GM19025 (cell line): ENCODE measurements at regions not wholly inside any gene's neighbourhood (a gene's known extent, or its start where the extent isn't known, plus 50 kb on each side); places are given as distances from the start of the nearest gene placed in this dataset.

Experiments
- ATAC-seq: cut with Tn5 transposase; IDR thresholded peaks from one replicate; pipeline ENCODE4 v1.9.1; 2021; ENCODE audit warnings: mild to moderate bottlenecking, low read depth, moderate library complexity; ENCODE audit not compliant: unreplicated experiment

DNA sequence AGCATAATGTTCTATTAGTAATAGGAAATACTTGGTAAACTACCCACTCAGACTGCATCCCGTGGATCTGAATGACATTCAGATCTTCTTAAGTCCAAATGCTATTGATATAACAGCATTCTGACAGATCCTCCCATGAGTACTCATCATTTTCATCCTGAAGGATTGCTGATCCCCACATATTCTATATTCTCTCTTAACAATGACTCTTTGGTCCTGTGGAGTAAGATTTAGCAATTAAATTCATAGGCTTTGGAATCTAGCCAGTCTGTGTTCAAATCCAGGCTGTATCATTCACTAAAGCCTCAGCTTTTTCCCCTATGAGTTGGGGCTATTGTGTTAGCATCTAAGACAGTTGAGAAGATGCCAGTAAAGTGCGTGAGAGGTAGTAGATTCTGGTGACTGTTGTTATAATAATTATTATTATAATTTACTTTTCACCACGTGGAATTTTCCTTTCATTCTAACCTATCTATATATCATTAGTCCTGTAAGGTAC is 591.3 kb upstream of the SYT4 start:
- ATAC-seq: no peak

DNA sequence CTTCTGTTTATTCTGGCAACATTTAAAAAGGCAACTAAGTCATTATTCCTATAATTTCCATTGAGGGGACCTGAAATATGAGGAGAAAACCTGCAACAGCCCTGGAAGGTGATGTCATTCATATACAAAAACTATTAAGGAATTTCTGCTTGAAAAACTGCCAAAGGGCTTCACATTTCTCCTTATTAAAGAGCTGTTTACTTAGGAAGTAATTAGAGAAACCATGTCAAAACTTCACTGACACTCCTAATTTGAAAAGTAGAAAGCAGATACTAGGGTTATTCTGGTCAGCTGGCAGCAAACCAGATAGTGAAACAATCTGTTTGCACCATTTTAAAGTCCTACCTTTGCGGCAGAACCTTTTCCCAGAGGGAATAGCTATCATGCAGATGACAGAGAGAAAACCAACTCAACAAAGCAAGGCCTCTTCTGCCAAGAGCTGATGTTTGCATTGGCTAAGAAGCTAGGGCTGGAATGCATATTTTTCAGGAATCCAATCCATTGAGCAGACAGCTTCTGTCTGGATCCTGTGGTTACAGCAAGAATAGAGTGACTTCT is 592.2 kb upstream of the SYT4 start:
- no peak for ATAC-seq

DNA sequence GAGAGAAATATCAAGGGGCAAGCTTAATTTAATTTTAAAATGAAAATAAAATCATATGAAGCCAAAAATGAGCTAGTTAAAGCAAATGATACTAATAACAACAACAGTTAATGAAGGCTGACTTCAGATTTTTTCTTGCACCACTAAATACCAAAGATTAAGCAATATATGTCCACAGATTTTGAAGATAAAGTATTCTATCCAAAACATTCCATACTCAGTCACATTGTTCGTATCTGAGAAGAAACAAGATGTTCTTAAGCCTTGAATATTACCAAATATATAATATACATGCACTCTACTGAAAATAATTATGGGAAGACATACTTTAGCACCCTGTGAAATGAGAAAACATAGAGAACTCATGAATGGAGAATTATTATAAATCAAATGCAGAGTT is 593.3 kb upstream of the SYT4 start:
- ATAC-seq: no peak

DNA sequence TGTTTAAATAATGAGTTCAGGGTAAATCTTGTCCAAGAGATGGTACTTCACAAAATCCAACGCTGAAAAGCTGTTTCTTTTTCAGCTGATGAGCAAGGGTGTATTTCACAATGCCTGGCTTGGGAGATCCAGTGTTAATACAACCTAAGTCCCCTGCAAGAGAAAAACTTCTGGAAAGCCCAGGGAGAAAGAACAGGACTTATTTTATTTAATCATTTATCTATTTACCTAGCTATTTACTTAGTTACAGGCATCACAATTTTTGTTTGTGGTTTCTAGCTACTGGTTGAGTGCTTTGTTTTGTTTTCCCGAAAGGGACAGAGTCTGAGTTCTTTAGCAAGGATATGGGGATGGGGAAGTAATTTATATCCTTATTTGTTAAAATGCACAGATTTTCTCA is 598.2 kb upstream of the SYT4 start:
- no peak for ATAC-seq

DNA sequence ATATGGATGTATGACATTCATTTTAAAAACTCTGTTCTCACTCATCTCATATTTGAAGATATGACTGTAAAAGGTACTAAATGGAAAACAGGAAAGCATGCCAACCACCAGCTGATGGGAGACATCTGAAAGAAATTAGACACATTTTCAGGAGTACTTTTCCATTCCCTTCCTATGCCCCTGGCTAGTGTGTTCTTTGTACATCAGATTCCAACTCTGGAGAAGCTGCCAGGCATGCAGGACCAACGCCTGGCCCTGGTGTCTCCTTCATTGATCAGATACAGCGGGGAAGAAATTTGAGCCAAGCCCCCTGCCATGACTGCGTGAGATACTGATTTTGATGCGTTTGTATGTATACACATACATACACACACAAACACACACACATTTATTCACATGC is 599.0 kb upstream of the SYT4 start:
- no peak for ATAC-seq

DNA sequence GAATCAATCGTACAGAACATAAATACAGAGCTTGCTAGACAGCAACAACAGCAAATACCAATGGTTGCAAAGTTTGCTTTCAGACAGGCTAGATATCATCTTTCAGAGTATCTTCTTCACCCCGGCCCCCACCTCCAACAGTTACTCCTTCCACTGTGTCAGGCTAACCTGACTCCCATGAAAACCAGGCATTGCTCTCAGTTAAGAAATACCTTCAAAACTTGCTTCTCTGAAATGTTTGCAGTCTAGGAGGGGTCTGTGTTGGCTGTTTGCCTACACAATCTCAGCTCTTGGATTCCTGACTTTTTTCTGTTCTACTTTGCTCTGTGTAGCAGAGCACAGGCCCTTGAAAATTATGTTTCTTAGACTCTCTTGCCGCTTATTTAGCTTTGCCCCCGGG is 599.5 kb upstream of the SYT4 start:
- no peak for ATAC-seq

DNA sequence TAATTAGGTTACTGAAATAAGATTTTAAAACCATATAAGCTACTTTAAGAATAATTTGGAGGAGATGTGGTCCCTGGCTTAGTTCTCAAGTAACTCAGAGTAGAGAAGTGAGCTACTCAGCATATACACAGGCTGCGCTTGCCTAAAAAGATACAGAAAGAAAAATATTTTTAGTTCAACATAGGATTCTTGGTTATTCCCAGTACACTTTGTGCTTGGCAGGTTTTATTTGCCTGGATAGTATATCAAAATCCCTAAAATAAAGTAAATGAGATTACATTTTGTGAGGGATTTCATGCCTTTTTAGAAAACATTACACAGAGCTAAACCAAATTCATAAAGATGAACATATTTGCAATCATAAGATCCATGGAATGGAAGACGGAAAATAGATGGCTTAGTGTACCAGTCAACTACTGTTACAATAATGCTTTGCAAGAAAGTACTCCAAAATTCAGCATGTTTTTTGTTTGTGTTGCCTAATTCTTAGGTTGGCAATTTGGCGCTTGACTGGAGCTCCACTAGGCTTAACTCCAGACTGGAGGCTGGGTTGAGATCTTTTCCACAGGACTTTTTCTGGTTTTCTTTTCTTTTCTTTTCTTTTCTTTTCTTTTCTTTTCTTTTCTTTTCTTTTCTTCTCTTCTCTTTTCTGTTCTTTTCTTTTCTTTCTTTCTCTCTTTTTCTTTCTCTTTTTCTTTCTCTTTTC is 600.5 kb upstream of the SYT4 start:
- no peak for ATAC-seq

DNA sequence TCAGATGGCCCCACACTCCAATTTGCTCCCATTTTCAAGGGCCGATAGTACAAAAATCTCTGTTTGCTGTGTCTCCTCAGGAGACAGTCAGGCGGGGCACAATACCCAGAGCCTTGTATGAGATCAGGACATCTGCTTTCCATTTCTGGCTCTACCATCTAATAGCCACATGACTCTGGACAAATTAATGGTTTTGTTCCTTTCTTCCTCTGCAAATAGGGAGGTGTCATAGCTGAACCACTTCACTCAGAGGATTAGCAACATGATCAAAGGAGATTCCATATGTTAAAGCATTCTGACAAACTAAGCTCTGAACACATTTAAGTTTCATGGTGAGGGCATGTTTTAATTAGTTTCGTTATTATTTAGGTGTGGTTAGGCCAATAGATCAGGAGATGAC is 602.1 kb upstream of the SYT4 start:
- ATAC-seq: no peak

DNA sequence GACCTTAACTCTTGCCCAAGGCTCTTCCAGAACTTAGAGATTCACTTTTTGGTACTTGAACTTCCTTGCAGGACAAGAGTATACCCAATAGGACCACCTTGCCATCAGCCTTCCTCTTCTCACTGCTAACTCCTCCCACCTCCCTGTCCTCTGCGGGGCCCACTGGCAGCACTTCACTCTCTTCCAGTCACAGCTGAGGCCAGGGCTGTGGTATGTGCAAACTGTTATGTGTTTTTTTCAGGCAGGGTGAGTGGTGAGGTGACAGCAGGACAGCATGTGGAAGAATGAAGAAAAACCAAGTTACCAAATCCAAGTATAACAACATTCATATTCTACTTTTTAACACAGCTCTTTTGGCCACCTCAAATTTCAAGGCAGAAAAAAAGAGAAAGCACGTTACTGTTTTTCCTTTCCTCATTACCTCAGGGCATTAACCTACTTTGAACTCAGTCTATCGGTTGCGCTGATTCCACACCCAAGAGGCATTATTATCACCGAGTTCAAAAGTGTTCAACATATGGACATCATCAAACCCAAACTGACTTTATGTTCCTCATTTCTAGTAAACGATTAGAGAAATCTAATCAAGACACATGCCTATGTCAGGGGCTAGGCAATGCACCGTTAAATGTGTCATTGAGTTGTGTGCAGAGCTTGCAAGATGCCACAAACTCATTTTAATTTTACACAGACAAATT is 605.2 kb upstream of the SYT4 start:
- ATAC-seq: no peak

DNA sequence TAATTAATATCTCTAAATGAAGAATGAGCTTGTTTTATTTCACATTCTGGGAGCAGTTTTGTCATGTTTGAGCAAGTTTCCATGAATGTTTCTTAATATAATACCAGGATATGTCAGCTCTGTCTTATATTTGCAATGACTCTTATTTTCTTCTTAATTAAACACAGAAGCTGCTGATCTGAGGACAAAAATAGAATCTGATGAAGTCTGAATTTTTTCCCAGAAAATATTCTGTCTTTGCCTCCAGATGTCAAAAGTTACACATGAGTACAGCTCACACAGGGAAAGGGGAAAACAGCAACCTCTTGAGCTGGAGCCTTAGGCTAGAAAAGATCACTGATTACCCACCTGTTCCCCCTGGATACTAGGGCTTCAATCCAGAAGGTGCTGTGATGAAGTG is 606.6 kb upstream of the SYT4 start:
- no peak for ATAC-seq

DNA sequence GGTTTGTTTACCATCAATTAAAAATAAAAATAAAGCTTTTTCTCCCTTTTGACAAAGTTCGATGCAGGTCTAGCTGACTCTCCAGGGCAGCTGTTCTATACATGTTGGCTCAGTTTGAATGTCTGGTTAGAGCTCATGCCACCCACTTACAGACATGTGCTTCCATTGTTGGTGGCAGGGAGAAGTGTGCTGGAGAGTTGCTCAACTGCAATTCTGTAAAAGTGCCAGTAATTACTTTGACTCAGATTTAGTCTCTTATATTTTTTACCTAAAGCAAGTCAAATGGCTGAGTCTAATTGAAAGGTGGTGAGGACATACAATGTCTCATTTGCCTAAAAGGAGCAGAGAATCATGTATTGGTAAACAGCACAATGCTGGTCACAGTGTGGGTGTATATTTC is 609.1 kb upstream of the SYT4 start:
- ATAC-seq: no peak

DNA sequence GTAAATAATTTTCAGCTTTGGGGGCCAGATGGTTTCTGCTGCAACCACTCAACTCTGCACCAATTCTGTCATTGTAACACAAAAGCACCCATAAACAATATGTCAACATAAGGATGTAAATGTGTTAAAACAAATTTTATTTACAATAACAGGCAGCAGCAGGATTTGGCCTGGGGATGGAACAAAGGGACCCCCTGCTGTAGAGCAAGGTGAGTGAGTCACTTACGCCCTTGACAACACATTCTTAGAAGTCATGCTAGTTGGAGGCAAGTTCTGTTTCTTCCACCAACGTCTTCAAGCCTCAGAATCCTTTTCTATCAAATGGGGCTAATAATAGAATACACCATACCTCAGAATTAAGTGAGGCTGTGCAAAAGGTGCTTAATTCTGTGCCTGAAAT is 610.2 kb upstream of the SYT4 start:
- no peak for ATAC-seq

DNA sequence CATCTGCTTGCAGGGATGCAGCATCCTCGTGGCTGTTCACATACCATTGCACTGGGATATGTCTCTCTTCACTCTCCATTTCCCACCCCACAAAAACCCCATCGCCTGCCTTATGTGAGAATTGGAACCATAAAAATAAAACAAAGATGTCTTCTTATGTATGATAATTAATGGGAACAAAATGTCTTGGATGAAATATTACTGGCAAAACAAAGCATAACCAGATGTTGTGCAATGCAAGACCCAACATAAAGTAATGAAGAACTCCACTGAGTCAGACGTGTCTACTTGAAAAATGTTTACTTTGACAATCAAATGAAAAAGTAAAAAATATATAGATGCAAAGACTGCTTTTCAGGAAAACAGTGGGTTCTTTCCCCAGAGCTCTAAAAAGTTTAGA is 611.3 kb upstream of the SYT4 start:
- no peak for ATAC-seq

DNA sequence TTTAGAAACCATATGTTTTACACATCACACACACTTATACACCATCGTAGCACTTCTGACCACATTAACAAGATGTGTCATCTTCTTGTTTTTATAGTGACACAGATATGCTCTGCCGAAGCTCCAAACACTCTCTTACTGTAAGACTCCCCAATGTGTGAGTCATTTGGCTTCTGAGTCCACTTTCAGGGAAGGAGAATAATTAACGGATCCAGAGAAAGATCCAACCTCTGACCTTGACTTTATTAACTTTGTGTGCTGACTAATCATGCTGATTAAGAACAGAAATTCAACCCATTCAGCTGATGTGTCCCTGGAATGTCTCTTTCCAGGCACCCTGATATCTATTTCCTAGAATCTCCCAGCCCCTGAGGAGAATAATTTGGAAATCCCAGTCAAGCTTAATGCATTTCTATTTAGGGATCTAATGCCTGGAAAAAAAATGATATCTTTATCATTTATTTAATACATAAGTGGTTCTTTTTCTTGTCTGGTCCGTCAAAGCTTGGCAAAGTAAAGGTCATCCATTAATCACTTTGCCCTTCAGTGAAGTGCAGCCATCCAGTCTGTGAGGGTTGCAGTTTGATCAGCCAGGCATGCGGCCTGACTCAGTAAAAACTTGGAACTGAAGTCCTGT is 615.8 kb upstream of the SYT4 start:
- no peak for ATAC-seq

DNA sequence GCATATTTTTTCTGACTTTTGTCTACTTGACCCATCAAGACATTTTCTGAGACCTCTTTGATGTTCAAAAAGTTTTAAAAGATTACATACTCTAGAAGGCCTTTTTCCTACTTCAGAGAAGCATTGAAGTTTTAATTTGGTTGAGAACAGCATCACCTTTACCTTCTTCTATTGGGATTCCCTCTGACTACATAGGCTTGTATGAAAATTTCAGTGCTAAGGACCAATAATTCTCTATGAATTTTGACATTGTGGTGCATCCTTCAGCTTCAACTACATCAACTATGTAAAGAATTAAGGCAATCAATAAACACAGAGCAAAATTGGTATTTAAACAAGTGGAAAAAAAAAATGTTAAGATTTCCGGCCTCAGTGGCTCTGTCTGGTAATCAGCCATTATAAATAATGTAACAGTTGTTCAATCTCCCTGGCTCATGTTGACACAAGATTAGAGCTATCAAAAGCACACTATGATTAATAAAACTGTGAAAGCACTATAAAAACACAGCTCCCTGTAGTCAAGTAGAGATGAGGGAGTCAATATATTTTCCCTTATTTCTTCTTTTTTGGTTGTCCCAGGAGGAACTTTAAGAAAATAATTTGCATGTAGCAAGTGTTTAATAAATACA is 627.0 kb upstream of the SYT4 start:
- ATAC-seq: no peak

DNA sequence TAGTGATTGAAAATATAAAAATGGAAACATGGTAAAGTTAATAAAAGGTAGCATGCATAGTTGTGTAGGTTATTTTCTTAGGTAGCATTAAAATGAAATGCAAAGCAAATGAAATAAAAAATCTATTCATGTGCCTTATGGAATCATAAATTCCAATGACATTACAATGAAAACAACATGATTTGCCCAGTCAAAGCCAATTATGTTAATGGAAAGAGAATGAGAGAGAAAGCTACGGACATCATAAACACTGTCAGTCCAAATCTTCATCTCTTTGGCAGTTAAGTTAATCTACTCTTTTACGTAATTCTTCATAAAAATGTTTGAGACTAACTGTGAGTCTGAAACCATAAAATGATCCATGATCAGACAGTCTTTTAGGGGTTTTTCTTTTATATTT is 636.7 kb upstream of the SYT4 start:
- no peak for ATAC-seq

DNA sequence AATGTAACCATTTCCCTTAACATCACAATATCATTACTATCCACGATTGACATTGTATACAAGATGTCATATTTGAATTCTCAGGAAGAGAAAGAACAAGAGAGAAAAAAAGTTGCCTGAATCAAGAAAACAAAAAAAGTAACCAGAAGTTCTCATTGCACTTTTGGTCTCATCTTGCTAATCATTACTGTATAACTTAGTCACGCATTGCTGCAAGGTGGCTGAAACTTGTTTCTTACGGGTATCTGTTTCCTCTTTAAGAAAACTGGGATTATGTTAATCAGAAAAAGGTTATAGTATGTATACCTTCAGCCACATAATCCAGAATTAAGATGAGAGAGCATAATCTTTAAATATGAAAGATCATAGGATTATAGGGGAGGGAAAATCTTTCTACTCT is 639.7 kb upstream of the SYT4 start:
- ATAC-seq: peak; percentile 40

DNA sequence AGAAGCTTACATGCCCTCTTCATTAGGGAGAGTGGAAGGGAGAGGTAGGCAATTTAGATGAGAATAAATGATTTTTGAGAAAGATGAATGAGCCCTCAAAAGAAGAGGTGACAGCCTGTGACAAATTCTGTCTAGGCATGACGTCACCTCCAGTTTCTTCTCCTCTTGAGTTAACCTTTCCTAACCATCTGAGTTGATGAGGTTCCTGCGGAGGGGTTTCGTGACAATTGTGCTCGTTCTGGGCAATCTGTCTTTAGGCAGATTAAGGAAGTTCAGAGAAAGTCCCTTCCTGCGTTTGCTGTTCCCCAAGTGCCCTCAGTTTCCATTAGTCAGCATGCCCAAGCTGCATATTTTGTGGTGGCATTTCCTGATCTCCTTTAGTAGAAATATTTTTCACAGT is 640.2 kb upstream of the SYT4 start:
- peak; percentile 60 for ATAC-seq

DNA sequence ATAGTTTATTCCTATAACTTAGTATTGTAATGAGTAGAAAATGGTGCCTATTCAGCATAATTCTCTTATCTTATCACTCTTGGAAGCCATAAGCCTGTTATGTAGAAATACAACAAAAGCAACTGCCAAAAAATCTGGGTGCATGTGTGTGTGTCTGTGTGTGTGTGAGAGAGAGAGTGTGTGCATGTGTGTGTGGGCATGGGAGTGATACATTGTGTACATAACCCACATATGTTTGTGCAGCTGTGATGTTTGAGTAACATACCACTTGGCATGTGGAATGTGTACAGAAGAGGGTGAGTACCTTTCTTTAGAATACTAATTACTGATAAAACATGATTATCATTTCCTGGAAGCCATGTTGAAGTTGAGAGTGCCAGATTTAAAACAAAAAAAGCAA is 642.3 kb upstream of the SYT4 start:
- ATAC-seq: no peak

DNA sequence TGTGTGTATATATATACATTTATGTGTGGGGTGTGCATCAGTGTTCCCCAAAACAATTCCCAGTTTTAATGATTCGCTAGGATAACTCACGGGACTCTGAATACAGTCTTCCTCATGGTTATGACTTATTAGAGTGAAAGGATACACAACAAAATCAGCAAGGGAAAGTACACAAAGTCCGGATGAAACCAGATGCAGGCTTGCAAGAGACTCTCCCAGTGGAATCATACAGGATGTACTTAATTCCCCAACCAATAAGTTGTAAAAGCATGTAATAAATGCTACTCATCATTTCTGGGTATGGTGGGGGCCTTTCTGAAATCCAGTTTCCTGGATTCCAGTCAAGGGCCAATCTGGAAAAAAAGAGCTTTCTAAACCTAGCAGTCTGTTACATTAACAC is 654.1 kb upstream of the SYT4 start:
- ATAC-seq: no peak

DNA sequence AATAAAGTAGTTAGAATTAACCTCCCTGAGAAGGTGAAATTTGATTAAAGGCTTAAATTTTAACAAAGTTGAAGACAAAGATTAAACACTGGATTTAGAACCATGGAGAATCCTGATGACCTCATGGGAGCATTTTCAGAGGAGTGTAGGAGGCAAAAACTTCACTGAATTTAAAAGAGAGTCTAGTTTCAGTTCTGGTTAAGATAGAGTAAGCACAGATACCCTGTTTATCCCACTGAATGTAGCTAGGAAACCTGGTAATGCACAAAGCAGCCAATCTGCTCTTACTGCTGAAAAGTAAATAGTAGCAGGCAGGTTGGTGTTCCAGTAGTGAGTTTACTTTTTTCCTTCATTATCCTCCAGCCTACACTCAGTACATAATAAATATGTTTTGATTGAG is 654.9 kb upstream of the SYT4 start:
- ATAC-seq: no peak
